GM19193 (cell line): ENCODE measurements at regions not wholly inside any gene's neighbourhood (a gene's known extent, or its start where the extent isn't known, plus 50 kb on each side); places are given as distances from the start of the nearest gene placed in this dataset.
A peak's percentile ranks its signal among the peaks of the same experiment; 100 is the strongest.

Experiments
- POLR2A ChIP-seq: IDR thresholded peaks from 4 replicates; pipeline ENCODE4 v1.6.1; 2011; ENCODE audit not compliant: insufficient read depth, insufficient read length; ENCODE audit errors: extremely low read depth

DNA sequence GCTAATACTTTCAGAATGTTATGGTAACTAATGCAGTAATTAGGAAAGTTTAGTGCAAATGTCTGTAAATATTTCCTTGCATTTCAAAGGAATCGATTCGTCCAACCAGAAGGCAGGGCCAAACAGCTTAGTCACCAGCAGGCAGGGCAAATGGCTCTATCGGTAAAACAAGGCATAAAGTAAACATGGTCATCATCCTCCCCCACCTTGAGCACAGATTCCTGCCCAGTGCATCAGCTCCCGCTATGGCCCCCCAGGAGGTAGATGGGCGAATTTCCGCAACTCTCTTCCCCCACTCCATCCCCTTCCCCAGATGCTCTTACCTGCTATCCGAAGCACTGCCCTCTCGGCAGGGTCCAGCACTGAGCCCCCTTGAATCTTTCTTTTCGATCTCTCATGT, 103.8 kb upstream of the BEND6 start:
- TF ChIP-seq POLR2A, result no peak

DNA sequence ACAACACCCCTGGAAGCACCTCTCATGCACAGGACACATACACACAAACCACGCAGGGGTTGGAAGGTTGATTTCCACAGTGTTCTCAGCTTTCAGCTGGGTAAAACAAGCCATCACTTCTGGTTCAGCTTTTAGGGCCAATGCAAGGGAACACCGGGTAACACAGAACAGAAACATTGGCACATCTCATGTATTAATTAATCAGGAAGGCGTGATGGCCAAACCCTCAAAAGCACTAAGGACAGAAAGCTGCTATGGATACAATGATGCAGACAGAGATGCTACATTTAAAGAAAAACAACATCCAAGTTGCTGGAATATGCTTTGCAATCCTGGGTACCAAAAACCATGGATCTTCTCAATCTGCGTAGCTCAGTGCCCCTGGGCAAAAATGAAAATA, 104.3 kb upstream of the BEND6 start:
- no peak for TF ChIP-seq POLR2A

DNA sequence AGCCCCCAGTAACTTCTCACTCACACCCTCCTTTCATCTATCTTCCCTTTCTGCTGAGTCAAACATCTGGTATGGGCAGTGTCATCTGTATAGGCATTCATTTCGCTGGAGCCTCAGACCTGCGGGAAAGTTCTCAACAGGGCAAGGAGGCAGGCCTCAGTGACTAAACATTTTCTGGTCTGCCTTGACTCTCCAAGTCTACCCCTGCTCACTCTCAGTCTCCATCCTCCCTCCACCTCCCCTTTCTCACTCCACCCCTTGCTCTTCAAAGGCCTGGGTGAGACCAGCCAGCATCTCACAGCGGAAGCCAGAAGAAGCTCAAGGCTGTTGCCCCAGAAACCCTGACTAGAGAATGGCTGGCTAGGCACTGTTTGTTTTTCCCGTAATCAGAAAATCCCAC, 105.0 kb upstream of the BEND6 start:
- TF ChIP-seq POLR2A, result no peak

DNA sequence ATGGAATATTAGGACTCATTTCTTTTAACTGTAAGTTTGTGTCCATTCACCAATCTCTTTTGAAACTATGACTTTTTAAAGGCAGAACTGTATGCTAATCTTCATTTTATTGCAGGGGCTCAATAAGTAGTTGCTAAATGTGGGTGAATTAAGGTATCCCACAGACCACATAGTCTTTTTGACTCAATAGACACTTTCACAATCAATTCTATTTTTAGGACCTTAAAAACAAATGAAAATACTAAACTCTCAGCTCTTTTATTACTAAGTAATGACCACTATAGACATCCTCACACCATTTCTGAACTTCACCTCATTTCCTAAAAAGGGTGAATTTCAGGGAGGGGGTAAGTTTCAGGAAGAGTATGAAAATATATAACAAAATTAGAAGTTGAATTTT, 106.8 kb upstream of the BEND6 start:
- no peak for TF ChIP-seq POLR2A

DNA sequence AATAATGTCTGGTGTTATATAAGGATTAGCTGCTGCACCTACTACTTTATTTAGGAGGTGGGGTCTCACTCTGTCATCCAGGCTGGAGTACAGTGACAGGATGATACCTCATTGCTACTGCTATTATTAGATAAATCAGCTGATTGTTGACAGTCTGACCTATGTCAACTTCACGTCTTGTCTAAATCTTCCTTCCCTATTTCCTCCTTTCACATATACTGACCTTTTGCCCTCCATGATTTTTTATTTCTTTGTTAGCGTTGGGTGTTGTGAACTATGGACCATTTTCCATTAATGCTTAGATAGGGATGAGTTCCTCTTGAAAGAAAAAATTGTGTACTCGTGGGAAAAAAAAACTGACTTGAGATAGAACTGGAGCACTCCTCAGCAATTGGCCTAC, 109.9 kb upstream of the BEND6 start:
- no peak for TF ChIP-seq POLR2A

DNA sequence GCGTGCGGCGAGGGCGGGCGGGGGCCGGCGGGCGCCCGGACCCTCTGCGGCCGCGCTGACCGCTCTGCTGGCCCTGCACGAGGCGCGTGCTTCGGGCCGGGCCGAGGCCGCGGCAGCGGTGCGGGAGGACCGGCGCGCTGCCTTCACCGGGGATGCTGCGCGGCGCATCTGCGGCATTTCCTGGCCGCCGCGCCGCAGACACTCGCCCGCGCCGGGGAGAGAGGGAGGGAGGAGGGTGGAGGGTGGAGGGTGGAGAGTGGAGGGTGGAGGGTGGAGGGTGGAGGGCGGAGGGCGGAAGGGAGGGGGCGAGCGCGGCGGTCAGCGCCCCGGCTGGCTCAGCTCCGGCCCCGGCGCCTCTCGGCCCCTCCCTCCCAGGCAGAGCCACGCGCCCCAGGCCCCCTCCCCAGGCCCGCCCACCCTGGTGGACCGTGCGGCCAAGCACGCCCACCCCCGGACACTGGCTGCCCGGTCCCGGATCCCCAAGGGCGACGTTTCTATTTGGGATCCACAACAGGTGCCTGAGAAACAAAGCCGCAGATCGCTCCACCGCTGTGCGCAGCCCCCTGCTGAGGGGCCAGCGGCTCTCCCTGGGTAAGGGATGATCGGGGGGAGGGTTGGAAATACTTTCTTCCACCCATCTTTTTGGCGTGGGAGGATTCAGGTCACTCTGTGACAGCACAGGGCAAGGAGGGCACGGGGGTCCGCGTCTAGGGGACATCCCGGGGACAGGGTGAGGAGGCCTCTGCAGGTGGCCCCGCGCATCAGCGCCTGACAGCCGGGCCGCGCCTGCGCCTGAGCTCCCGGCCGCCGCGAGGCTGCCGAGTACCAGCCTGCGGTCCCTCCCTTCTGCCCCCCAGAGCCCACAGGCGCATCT, 111.2 kb upstream of the BEND6 start:
- TF ChIP-seq POLR2A, result peak; percentile 45

DNA sequence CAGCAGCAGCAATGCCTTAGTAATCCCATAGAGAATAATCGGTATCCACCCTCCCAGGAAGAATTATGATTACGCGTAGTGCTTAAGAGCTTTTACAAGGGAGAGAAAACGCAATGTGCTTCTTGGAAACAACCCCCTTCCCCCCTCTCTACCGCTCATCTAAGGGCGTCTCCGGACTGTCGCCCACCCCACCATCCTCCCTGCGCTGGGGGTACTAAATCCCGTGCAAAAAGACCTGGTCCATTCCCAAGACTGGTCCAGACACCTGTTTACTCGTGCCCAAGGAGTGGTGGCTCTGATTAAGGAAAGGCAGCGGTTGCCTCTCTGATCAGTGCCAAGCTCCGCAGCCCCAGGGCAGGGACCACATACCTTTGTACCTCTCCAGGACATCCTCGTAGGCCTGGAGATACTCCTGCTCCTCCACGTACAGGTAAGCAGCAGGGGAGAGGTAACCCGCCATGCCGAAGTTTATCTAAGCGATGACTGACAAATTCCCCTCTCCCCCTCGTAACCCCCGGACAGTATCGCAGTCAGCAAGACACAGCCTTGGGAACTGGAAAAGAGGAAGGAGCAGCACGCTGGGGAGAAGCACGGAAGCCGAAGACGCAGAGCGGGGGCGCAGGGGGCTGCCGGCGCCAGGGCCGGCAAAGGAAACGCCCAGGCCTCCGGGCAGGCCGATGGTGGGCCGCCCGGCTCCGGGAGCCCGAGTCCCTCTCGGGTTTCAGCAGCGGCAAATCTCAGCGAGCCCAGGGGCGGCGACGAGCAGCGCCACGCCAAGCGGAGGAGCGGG, 112.0 kb upstream of the BEND6 start:
- TF ChIP-seq POLR2A, result peak; percentile 45

DNA sequence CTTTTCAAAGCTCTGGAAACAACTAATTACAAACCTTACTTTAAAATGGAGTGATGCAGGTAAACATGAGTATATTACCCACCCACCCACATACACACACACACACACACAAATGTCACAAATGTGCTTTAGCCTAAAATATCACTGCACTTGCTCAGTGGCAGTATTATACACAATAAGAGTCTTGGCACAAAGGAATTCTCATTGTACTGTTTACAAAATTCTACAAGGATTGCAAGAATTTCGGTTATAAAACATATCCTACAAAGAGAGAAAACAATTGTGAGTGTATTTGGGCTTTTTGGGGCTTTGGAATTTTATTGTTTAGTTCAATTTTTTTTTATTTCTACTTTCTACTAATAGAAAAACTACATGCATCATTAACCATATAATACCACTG, 113.2 kb upstream of the BEND6 start:
- TF ChIP-seq POLR2A, result no peak

DNA sequence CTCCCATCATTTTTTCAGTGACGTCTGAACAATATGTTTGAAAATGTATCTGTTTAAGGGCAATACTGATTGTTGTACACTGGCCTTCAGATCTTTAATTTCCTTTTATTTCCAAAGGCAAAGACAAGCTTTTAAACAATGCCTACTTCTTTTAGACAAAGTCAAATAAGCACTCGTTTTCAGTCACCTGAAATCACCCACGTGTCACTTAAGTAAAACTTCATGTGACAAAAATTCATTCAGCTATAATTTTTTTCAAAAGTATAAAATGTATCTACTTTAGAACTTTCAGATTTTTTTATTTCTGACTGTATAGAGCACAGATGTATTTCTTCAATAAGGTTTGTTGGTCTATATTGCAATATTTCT, 113.5 kb upstream of the BEND6 start:
- no peak for TF ChIP-seq POLR2A

DNA sequence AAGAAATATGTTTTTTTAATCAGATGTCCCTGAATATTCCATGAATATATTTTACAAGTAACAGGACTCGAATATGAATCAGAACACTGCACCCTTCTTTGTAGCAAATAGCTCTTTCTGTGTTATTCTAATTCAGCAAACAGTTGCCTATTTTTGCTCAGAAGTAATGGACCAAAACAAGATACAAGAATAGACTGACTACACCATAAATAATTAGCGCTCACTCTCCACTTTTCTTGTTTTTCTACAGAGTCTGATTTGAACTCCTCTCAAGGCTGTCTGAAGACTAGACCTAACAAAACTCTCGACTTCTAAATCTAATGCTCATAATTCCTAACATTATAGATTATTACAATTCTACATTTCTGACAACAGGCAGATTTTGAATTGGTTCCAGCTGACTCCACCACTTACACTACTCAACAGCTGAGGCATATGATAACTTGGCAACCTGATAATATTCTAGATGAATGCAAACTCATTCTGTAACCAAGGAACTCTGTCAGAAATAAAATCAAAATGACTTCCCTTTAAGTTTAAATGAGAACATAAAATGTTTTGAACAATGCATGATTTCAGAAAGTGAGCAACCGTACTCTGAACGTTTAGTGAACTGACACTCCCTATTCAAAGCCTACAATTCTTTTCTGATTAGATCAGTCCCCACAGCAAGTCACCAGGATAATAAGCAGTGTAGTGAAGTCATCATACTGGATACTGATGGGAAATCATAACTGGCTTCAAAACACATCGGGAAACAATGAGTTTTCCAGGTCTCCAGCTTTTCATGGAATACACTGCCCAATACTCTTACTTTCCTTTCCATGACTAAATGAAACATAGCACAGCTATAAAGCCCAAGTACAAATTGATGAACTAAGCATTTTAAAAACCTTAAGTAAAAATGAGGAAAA, 114.2 kb upstream of the BEND6 start:
- no peak for TF ChIP-seq POLR2A

DNA sequence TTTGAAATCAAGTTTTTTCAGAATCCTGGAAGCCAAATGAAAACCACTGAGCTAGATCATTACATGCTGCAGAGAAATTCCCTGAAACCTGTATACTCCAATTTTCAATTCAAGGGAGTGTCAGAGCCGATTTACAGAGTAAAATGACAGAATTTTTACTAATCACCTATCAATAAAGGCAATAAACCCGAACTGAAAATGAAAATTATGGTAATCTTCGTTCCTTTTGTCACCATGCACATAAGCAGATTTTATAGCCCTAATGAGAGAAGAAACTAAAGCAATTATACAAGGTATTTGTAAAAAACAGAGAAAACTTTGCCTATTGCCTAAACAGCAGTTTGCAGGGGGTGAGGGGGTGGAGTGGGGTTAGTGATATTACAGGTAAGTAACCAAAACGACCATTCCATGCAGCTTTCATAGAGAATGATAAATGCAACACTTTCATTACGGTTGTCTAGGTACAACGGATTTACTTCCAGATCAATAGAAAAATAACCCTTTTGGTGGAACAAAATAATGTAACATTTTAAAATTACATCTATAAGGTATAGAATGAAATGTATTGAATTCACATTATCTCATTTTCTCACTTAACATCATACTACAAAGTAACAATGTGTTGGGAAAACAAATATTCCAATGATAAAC, 115.2 kb upstream of the BEND6 start:
- no peak for TF ChIP-seq POLR2A

DNA sequence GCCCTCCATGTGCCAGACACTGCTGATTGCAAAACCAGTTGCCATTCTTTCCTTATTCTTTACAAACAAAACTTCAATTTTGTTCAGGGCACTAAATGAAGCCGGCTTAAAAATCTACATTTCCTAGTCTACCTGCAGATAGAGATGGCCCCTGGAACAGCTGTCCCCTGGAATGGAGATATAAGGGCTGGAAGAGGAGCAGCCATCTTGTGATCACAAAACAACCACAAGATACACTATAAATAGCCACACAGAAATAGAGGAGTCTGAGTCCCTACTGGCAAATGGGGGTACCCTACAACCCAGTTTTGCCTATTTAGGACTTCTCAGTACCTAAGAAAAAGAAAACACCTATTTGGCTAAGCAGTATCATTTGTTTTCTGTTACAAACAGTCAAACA, 115.9 kb upstream of the BEND6 start:
- TF ChIP-seq POLR2A, result no peak

DNA sequence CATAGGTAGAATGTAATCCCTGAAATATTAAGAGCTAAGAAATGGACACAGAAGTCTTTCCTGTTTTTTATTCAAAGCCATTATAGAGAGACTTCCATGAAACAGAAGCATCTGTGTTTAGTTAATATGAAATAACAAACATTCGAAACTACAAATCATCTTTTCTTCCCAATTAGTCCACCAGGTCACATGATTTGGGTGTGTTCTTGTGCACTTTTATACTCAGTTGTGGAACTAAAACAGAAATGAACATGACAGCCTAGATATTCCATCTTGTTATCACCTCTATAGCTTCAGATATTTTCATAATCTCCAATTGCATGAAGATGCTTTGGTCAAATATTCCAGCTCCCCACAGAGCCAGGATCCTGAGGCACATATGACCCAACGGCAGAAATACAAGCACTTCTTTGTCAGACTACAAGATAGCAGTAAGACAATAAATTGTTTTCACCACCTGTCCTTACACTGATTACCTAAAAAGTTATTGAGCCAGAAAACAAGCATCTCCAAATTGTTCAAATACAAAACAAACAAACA, 116.8 kb upstream of the BEND6 start:
- TF ChIP-seq POLR2A, result no peak

DNA sequence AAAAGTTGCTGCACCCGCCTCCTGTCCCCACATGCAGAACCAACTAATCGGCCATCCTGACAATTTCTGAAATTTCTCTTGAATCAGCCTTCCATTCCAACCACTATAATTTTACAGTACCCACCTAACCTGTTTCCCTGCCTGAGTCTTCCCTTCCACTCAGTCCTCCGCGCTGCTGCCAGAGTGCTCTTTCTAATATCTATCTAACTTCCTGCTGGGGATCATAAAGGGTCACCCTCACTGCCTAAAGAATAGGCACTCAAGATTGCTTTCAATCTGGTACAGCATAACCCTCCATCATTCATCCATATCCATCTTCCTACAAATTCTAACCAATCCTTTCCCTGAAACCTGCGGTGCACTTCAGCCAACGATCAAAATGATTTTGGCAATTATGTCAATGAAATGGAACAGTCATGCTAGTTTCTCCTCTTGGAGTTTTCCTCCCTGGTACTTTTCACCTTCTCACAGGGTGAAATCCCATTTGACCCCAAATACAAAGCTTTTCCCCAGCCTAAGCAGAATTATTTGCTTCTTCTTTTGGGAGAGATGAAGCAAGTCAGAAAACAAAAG, 117.5 kb upstream of the BEND6 start:
- TF ChIP-seq POLR2A, result no peak

DNA sequence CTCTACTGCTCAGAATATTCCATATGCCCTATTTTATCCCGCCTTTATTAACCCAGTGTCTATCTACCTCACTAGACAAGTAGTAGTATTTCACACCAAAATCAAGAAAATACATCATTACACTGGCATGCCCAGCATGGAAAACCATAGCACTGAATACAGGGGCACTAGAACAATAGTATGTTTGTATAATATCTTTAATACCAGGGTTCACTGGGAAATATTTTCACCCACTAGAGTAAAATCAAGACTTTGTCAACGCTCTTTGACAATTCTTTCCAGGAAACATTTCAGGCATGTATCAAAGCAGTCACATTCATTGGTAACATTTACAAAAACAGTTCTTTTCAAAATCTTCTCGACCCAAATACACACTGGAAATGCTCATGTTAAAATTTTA, 119.3 kb upstream of the BEND6 start:
- TF ChIP-seq POLR2A, result no peak

DNA sequence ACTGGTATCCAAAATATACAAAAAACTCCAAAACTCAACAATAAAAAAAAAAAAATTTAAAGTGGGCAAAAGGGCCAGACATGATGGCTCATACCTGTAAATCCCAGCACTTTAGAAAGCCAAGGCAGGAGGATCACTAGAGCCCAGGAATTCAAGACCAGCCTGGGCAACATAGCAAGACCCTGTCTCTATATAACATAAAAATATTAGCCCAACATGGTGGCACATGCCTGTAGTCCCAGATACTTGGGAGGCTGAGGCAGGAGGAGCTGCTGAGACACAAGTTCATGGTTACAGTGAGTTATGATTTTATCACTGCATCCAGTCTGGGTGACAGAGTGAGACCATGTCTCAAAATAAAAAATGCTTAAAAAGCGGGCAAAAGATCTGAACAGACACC, 121.0 kb upstream of the BEND6 start:
- no peak for TF ChIP-seq POLR2A
